PC-9 (cell line): ENCODE measurements at regions not wholly inside any gene's neighbourhood (a gene's known extent, or its start where the extent isn't known, plus 50 kb on each side); places are given as distances from the start of the nearest gene placed in this dataset.

Source experiments
- CTCF ChIP-seq: fragments of 200-600 bp; sonication (generic); conservative IDR thresholded peaks from 2 replicates; pipeline ENCODE4 v1.6.1; 2017; ENCODE audit warnings: mixed run types, antibody characterized with exemption, mild to moderate bottlenecking, moderate library complexity
- EZH2 ChIP-seq: fragments of 200-600 bp; sonication (generic); IDR thresholded peaks from 2 replicates; pipeline ENCODE4 v1.8.0; 2017; ENCODE audit warnings: antibody characterized with exemption, low read depth

DNA sequence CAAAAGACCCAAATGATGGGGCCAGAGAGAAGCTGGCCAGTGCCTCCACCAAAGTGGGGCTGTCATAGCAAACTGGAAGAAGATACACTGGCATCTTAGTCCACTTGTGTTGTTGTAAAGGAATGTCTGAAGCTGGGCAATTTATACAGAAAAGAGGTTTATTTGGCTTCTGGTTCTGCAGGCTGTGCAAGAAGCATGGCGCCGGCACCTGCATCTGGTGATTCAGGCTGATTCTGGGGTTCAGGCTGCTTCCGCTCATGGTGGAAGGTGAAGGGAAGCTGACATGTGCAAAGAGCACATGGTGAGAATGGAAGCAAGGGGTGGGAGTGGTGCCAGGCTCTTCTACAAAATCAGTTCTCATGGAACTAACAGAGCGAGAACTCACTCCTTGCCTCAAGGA lies 135.9 kb upstream of the TWIST2 start:
- no peak for TF ChIP-seq CTCF
- TF ChIP-seq EZH2: no peak
